Neural cell (in vitro differentiated cells): ENCODE measurements at regions not wholly inside any gene's neighbourhood (a gene's known extent, or its start where the extent isn't known, plus 50 kb on each side); places are given as distances from the start of the nearest gene placed in this dataset.

Source experiments
- H2AFZ ChIP-seq: fragments of 200-600, 300-800 bp; sonication (generic), shearing (Covaris generic); 2 replicates; pipeline ENCODE4 v1.6.0; 2014; ENCODE audit warnings: low read depth, mild to moderate bottlenecking, antibody characterized with exemption, low read length, moderate library complexity
- H3F3A ChIP-seq: fragments of 200-600 bp; shearing (Covaris generic); 2 replicates; pipeline ENCODE4 v1.6.1; 2016; ENCODE audit warnings: mild to moderate bottlenecking, moderate library complexity, mixed read lengths, antibody characterized with exemption, low read length; ENCODE audit not compliant: insufficient read depth, poor library complexity, severe bottlenecking
- H3K27ac ChIP-seq: fragments of 200-600, 300-800 bp; sonication (generic), shearing (Covaris generic); 2 replicates; pipeline ENCODE4 v1.5.1; 2014; ENCODE audit warnings: mild to moderate bottlenecking, low read length, moderate library complexity
- H3K27me3 ChIP-seq: fragments of 300-800, 200-600 bp; sonication (generic), shearing (Covaris generic); 2 replicates; pipeline ENCODE4 v1.6.0; 2014; ENCODE audit warnings: mild to moderate bottlenecking, low read depth, low read length, moderate library complexity; ENCODE audit not compliant: insufficient read depth
- H3K36me3 ChIP-seq: fragments of 300-800, 200-600 bp; sonication (generic), shearing (Covaris generic); 2 replicates; pipeline ENCODE4 v1.5.1; 2014; ENCODE audit warnings: mild to moderate bottlenecking, antibody characterized with exemption, low read length, moderate library complexity; ENCODE audit not compliant: insufficient read depth
- H3K4me2 ChIP-seq: fragments of 300-800, 200-600 bp; sonication (generic), shearing (Covaris generic); 2 replicates; pipeline ENCODE4 v1.6.0; 2014; ENCODE audit warnings: mild to moderate bottlenecking, low read length
- H3K4me3 ChIP-seq: fragments of 300-800, 200-600 bp; sonication (generic), shearing (Covaris generic); 2 replicates; pipeline ENCODE4 v1.5.1; 2014; ENCODE audit warnings: mild to moderate bottlenecking, low read length, moderate library complexity
- H3K79me2 ChIP-seq: fragments of 200-600 bp; shearing (Covaris generic); replicated peaks from 2 replicates; pipeline ENCODE4 v1.6.0; 2014; ENCODE audit warnings: mild to moderate bottlenecking, low read length, moderate library complexity; ENCODE audit not compliant: insufficient read depth
- H3K9ac ChIP-seq: fragments of 300-800, 200-600 bp; sonication (generic), shearing (Covaris generic); 2 replicates; pipeline ENCODE4 v1.6.1; 2016; ENCODE audit warnings: mild to moderate bottlenecking, low read length, mixed read lengths
- H3K9me2 ChIP-seq: fragments of 200-600 bp; shearing (Covaris generic); 2 replicates; pipeline ENCODE4 v1.6.1; 2016; ENCODE audit warnings: mild to moderate bottlenecking, low read length, mixed read lengths; ENCODE audit not compliant: insufficient read depth
- H3K9me3 ChIP-seq: fragments of 200-600, 300-800 bp; sonication (generic), shearing (Covaris generic); 2 replicates; pipeline ENCODE4 v1.6.1; 2016; ENCODE audit warnings: mild to moderate bottlenecking, mixed run types, low read length, moderate library complexity, mixed read lengths
- H4K20me1 ChIP-seq: fragments of 200-600 bp; shearing (Covaris generic); 2 replicates; pipeline ENCODE4 v1.6.1; 2016; ENCODE audit warnings: mild to moderate bottlenecking, mixed run types; ENCODE audit not compliant: insufficient read depth
- EP300 ChIP-seq: fragments of 450-650 bp; conservative IDR thresholded peaks from 2 replicates; pipeline ENCODE4 v1.6.1; 2014; ENCODE audit warnings: antibody characterized with exemption, mild to moderate bottlenecking, moderate library complexity; ENCODE audit not compliant: poor library complexity, severe bottlenecking
- EZH2 ChIP-seq: fragments of 200-600, 300-800 bp; shearing (Covaris generic), sonication (generic); IDR thresholded peaks from 2 replicates; pipeline ENCODE4 v1.6.1; 2014; ENCODE audit warnings: antibody characterized with exemption, low read length, borderline replicate concordance, mild to moderate bottlenecking; ENCODE audit not compliant: insufficient read depth, poor library complexity, severe bottlenecking
- MXI1 ChIP-seq: fragments of 450-650 bp; conservative IDR thresholded peaks from 2 replicates; pipeline ENCODE4 v1.6.1; 2014; ENCODE audit warnings: antibody characterized with exemption, mild to moderate bottlenecking; ENCODE audit not compliant: poor library complexity, severe bottlenecking
- POLR2AphosphoS5 ChIP-seq: IDR thresholded peaks from 2 replicates; pipeline ENCODE4 v1.6.1; 2012
- RAD21 ChIP-seq: fragments of 450-650 bp; conservative IDR thresholded peaks from 2 replicates; pipeline ENCODE4 v1.6.1; 2014; ENCODE audit warnings: antibody characterized with exemption, mild to moderate bottlenecking, moderate library complexity
- SMC3 ChIP-seq: fragments of 450-650 bp; conservative IDR thresholded peaks from 2 replicates; pipeline ENCODE4 v1.6.1; 2014; ENCODE audit warnings: antibody characterized with exemption, mild to moderate bottlenecking, moderate library complexity; ENCODE audit not compliant: poor library complexity
- TAF1 ChIP-seq: IDR thresholded peaks from 2 replicates; pipeline ENCODE4 v1.6.1; 2012; ENCODE audit warnings: low read depth
- TF ChIP-seq, protein P1 (sequence below): fragments of 450-650 bp; IDR thresholded peaks from 2 replicates; pipeline ENCODE4 v1.5.1; 2014; ENCODE audit warnings: antibody characterized with exemption, mild to moderate bottlenecking, moderate library complexity; ENCODE audit not compliant: poor library complexity, severe bottlenecking
- TF ChIP-seq, protein P2 (sequence below): IDR thresholded peaks from 2 replicates; pipeline ENCODE4 v1.6.1; 2012; ENCODE audit warnings: borderline replicate concordance

DNA sequence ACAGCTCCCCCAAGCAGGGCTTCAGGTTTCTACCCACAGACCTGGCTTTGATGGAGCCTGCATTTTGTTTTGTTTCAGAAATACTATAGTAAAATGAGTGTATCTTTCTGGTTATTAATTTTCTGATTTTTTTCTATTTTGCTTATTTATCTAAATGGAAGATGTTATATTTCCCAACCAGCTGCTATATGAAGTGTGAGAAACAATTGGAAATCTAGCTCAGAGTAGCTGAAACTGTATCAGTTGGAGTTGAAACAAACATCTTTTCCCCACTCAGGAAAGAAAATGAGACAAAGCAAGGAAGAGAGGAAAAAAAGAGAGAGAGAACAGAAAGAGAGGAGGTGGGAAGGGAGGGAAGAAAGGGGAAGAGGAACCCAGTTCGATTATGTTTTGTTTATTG is 358.5 kb upstream of the ZNF507 start:
- H3K9ac ChIP-seq: no peak overlapping the region
- no peaks in the 10 kb centered on the region for H3K27me3 ChIP-seq
- no peak overlapping the region for H2AFZ ChIP-seq
- H3K9me3 ChIP-seq: no peaks in the 10 kb centered on the region
- H4K20me1 ChIP-seq: no peaks in the 10 kb centered on the region
- no peaks in the 10 kb centered on the region for H3F3A ChIP-seq
- H3K4me2 ChIP-seq: no peak overlapping the region
- no peaks in the 10 kb centered on the region for H3K36me3 ChIP-seq
- no peak overlapping the region for H3K4me3 ChIP-seq
- no peak overlapping the region for H3K27ac ChIP-seq
- no peak for TF ChIP-seq POLR2AphosphoS5
- no peak for TF ChIP-seq TAF1
- TF ChIP-seq MXI1: no peak
- TF ChIP-seq EP300: no peak
- TF ChIP-seq, protein P1, sequence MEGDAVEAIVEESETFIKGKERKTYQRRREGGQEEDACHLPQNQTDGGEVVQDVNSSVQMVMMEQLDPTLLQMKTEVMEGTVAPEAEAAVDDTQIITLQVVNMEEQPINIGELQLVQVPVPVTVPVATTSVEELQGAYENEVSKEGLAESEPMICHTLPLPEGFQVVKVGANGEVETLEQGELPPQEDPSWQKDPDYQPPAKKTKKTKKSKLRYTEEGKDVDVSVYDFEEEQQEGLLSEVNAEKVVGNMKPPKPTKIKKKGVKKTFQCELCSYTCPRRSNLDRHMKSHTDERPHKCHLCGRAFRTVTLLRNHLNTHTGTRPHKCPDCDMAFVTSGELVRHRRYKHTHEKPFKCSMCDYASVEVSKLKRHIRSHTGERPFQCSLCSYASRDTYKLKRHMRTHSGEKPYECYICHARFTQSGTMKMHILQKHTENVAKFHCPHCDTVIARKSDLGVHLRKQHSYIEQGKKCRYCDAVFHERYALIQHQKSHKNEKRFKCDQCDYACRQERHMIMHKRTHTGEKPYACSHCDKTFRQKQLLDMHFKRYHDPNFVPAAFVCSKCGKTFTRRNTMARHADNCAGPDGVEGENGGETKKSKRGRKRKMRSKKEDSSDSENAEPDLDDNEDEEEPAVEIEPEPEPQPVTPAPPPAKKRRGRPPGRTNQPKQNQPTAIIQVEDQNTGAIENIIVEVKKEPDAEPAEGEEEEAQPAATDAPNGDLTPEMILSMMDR: no peak
- TF ChIP-seq, protein P2, sequence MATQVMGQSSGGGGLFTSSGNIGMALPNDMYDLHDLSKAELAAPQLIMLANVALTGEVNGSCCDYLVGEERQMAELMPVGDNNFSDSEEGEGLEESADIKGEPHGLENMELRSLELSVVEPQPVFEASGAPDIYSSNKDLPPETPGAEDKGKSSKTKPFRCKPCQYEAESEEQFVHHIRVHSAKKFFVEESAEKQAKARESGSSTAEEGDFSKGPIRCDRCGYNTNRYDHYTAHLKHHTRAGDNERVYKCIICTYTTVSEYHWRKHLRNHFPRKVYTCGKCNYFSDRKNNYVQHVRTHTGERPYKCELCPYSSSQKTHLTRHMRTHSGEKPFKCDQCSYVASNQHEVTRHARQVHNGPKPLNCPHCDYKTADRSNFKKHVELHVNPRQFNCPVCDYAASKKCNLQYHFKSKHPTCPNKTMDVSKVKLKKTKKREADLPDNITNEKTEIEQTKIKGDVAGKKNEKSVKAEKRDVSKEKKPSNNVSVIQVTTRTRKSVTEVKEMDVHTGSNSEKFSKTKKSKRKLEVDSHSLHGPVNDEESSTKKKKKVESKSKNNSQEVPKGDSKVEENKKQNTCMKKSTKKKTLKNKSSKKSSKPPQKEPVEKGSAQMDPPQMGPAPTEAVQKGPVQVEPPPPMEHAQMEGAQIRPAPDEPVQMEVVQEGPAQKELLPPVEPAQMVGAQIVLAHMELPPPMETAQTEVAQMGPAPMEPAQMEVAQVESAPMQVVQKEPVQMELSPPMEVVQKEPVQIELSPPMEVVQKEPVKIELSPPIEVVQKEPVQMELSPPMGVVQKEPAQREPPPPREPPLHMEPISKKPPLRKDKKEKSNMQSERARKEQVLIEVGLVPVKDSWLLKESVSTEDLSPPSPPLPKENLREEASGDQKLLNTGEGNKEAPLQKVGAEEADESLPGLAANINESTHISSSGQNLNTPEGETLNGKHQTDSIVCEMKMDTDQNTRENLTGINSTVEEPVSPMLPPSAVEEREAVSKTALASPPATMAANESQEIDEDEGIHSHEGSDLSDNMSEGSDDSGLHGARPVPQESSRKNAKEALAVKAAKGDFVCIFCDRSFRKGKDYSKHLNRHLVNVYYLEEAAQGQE: no peak
- no peak for TF ChIP-seq SMC3
- TF ChIP-seq EZH2: no peak
- TF ChIP-seq RAD21: no peak
- H3K79me2 ChIP-seq: no peaks in the 10 kb centered on the region
- no peaks in the 10 kb centered on the region for H3K9me2 ChIP-seq

DNA sequence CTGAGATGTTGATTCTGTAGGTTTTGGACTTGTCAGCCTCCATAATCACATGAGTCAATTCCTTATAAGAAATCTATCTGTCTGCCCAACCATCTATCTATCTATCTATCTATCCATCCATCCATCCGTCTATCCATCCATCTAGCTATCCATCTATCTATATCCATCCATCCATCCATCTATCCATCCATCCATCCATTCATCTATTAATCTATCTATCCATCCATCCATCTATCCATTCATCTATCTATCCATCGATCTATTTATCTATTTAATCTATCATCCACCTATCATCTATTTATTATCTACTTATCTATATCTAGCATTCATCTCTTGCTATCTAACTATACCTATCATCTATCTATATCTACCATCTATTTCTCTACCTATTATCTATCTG is 357.2 kb upstream of the ZNF507 start:
- TF ChIP-seq RAD21 (no peak), EP300 (no peak), EZH2 (no peak), MXI1 (no peak), POLR2AphosphoS5 (no peak), TAF1 (no peak), SMC3 (no peak)
- TF ChIP-seq, protein P1: no peak
- TF ChIP-seq, protein P2: no peak
- H3K4me2 ChIP-seq: no peak overlapping the region
- no peaks in the 10 kb centered on the region for H3K9me2 ChIP-seq

More for the DNA sequence above, 357.2 kb upstream of the ZNF507 start:
- H3K79me2 ChIP-seq: no peaks in the 10 kb centered on the region
- no peaks in the 10 kb centered on the region for H3K9me3 ChIP-seq
- H3K36me3 ChIP-seq: no peaks in the 10 kb centered on the region
- no peak overlapping the region for H3K4me3 ChIP-seq
- H4K20me1 ChIP-seq: no peaks in the 10 kb centered on the region
- H3F3A ChIP-seq: no peaks in the 10 kb centered on the region
- no peak overlapping the region for H3K27ac ChIP-seq
- H2AFZ ChIP-seq: no peak overlapping the region
- H3K27me3 ChIP-seq: no peaks in the 10 kb centered on the region
- no peak overlapping the region for H3K9ac ChIP-seq
